Sigmoid colon (tissue), 4 donors: ENCODE measurements at regions not wholly inside any gene's neighbourhood (a gene's known extent, or its start where the extent isn't known, plus 50 kb on each side); places are given as distances from the start of the nearest gene placed in this dataset.

Source experiments
- EP300 ChIP-seq, 4 donors: sonication (generic); formaldehyde crosslinking; IDR thresholded peaks; one replicate each; pipeline ENCODE4 v1.6.1; 2017; ENCODE audit warnings: antibody characterized with exemption in 4 of 4
- POLR2A ChIP-seq, 2 donors: fragments of 450-650 bp; IDR thresholded peaks; one replicate each; pipeline ENCODE4 v1.6.1; 2016; ENCODE audit warnings: antibody characterized with exemption in 2 of 2, mild to moderate bottlenecking in 2 of 2, moderate library complexity in 2 of 2
- TF ChIP-seq, protein P1 (sequence below), 4 experiments: fragments of 450-650 bp in 3 of 4; fragments of 200-600 bp in 1 of 4; IDR thresholded peaks; one replicate each; pipeline ENCODE4 v1.5.1; 2016 to 2019; ENCODE audit warnings: antibody characterized with exemption in 4 of 4, mild to moderate bottlenecking in 3 of 4, moderate library complexity in 2 of 4

GRCh38 chr11:23780231-23780630, 716.6 kb upstream of the LUZP2 start:
- TF ChIP-seq, protein P1, sequence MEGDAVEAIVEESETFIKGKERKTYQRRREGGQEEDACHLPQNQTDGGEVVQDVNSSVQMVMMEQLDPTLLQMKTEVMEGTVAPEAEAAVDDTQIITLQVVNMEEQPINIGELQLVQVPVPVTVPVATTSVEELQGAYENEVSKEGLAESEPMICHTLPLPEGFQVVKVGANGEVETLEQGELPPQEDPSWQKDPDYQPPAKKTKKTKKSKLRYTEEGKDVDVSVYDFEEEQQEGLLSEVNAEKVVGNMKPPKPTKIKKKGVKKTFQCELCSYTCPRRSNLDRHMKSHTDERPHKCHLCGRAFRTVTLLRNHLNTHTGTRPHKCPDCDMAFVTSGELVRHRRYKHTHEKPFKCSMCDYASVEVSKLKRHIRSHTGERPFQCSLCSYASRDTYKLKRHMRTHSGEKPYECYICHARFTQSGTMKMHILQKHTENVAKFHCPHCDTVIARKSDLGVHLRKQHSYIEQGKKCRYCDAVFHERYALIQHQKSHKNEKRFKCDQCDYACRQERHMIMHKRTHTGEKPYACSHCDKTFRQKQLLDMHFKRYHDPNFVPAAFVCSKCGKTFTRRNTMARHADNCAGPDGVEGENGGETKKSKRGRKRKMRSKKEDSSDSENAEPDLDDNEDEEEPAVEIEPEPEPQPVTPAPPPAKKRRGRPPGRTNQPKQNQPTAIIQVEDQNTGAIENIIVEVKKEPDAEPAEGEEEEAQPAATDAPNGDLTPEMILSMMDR (IDR thresholded peaks at IDR 0.05), result no peak
- TF ChIP-seq EP300 (IDR thresholded peaks at IDR 0.05), result no peak
- TF ChIP-seq POLR2A (IDR thresholded peaks at IDR 0.05), result no peak
